8988T (cell line): ENCODE measurements at regions not wholly inside any gene's neighbourhood (a gene's known extent, or its start where the extent isn't known, plus 50 kb on each side); places are given as distances from the start of the nearest gene placed in this dataset.

Source experiments
- DNase-seq: peaks from one replicate; pipeline ENCODE4 v3.0.0; 2011

GRCh38 chr2:64380853-64381527 is 73.0 kb upstream of the LGALSL start:
- DNase-seq = no peak

GRCh38 chr2:64383016-64383591 is 70.9 kb upstream of the LGALSL start:
- no peak for DNase-seq

DNA sequence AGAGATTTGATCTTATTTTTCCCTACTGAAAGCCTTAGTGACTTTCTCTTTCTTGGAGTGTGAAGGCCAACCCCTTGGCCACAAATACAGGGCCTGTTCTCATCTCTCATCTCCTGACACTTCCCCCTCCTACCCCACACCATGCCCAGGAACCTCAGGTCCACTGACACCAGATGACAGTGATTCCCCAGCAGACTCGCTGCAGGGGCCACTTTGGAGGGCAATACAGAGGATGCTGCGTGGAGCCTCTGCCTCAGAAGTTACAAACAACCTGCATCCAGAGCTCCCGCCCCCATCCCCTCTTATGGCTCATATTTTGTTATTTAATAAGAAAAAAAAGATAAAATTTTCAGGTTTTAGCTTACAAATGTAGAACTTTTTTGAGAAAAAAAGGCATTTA is 70.1 kb upstream of the LGALSL start:
- DNase-seq = no peak

DNA sequence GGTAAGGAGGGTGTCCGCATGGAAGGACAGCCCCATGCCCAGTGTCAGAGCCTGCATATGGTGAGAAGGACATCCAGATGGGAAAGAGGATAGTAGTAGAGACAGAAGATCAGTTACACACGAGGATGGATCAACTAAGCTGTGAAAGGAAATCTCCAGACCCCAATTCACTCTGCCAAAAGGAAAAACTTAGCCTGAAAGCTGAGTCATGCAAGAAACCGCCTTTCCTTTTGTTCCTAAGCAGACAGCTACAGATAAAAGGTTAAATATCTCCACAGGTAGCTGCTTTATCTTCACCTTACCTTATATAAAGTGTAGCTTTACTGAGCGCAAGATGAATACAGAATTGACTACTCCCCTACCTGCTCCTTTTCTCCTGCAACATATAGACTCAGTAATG is 67.3 kb upstream of the LGALSL start:
- DNase-seq = no peak

- DNase-seq = no peak
Measured at GRCh38 chr2:64390586-64390985, 63.4 kb upstream of the LGALSL start.

DNA sequence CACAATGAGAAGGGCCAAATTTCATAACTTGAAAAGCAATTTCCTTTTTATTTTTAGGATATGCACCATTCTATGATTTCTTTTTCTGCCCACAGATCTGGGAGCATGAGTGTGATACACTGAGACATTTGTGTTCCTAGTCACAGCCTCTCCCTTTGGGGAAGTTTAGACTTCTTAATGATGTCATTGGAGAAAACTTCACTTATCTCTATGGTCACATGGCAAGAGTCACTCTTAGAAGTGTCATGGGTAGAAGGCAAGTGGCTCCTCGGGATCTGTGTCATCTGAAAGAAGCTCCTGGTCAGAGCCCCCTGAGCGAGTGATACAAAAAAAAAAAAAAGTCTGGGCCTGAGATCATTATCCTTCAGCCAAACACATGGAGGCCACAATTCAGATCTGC is 62.5 kb upstream of the LGALSL start:
- DNase-seq = no peak

DNA sequence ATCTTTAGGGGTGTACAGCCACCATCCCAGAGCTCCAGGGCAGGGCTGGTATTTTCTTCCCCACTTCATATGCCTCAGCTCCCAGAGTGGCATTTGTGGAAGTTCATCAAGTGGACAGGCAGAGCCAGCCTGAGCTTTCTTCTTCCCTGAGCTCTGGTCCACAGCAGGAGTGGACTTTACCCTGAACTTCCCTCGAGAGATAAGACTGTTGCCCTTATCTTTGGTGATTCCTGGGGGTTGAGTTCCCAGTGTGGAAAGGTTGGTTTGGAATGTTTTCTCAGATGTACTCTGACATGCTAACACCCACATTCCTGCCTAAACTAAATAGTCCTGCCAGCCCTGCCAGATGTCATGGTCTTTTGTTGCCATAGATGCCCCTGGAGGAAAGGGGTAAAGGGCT is 62.0 kb upstream of the LGALSL start:
- DNase-seq = no peak

GRCh38 chr2:64392529-64392928 is 61.4 kb upstream of the LGALSL start:
- DNase-seq = no peak

DNA sequence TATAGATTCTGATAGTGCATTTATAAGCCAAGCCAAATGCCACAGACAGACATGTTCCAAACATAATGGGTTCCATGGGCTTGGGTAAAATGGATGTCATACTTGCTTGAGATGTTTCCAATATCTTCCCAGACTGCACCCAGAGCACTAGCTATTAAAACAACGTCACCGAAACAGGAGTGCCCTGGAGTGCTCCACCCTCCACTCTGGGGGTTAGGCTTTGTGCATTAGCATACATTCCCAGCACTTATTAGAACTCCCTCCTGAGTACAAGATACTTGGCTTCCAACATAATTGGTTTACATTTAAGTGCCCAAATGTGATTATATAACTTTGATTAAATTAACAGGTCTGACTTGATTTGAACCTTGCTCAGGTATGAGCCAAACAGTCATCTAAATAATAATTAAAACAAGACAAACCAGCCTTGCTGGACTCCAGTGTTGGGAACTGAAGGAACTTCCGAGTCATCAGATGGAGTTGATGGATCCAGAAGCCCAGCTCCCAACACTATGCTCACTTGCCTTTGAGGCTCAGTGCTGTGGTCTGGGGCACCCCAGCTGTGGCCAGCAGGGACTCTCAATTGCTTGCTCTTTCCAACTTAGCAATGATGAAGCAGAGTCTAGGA is 60.5 kb upstream of the LGALSL start:
- no peak for DNase-seq

DNA sequence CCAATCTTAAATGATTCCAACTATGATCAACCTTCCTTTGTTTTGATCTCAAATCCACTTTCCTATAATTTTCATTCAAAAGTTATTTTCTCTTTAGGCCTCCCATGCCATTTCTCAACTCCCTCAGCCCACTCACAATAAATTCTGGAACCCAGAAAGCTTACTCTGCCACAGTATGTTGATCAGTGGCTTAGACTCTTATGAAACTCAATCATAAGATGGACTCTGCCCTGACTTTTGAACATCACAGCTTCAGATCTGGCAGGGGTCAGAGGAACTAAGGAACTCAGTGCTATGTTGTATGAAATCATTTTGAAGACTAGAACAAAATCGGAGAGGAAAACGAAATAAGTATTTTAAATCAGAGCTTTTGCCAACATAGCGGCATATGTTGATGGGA is 59.8 kb upstream of the LGALSL start:
- no peak for DNase-seq

GRCh38 chr2:64396001-64396400 is 58.0 kb upstream of the LGALSL start:
- DNase-seq = no peak

GRCh38 chr2:64396551-64396950 is 57.4 kb upstream of the LGALSL start:
- no peak for DNase-seq

- no peak for DNase-seq
Measured at GRCh38 chr2:64398516-64399129, 55.3 kb upstream of the LGALSL start.

DNA sequence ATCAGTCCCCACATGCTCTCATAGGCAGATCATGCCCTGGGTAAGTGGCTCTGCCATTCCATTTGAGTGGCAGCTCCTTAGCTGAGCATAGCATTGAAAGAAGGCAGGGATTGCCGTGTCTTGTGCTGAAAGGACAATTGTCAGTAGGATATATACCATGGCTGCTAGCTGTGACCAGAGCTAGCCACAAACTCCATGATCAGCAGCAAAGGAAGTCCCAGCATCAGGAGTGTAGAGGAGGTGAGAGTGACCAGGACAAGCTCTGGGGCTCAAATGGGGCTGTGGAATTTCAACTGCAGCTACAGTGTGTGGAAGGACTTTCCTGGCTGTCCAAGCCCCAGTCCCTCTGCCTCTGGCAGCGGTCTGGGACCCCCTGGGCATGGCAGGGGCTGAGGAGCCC is 54.4 kb upstream of the LGALSL start:
- DNase-seq = no peak

- no peak for DNase-seq
Measured at GRCh38 chr2:64400105-64400728, 53.7 kb upstream of the LGALSL start.

GRCh38 chr2:64400733-64401528 is 53.0 kb upstream of the LGALSL start:
- DNase-seq = no peak

DNA sequence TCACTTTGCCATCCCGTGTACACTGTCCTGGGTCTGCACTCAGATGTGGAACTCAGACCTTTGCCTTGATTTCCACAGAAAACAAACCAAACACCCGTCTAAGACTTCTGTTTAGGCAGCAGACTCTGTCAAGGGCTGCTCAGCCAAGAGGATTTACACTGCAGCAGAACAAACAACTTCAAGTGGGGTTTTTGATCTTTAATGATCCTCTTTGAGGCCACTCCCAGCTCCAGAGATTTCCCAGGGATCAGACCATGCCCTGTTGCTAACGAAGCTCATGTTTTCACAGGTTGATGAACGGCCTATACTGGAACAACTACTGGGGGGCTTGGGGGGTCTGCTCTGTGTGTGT is 52.5 kb upstream of the LGALSL start:
- DNase-seq = no peak

DNA sequence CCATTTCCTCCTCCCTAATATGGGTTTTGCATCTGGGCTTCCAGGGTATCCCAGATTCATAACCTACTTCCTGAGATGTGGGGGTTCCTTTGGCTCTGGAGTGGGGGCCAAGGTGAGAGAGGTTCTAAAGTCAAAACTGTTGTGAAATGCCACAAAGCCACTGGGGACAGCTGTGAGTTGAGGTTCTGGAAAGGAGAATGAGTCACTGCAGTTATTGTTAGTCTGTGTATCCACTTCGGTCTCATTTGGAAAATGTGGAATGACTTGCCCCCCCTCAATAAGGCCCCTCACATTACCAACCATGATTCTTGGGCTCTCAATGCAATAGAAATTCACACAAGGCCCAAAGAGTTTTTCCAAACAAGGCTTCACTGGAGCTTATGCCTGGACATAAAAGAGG is 51.1 kb upstream of the LGALSL start:
- DNase-seq = no peak

DNA sequence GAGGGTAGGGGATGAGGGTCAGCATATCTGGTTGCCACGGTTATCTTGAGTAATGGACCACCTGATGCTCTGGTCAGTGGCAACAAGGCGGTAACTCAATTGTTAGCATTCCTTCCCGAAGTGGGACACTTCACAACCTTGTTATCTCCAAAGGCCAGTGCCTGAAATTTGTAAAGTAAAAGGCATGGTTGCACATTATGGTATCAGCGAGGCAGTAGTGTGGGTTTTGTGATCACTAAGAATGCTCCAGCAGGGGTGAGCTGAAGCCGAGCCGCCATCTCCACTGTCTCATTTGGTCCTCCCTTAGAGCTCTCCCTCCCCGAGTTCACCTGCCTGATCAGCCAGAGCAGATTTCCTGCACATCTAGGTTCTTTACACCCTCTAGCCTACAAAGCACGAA is 50.5 kb upstream of the LGALSL start:
- DNase-seq = no peak

- DNase-seq = no peak
Measured at GRCh38 chr2:64404002-64404731, 49.8 kb upstream of the LGALSL start.
